ENCODE measurements at regions not wholly inside any gene's neighbourhood (a gene's known extent, or its start where the extent isn't known, plus 50 kb on each side); places are given as distances from the start of the nearest gene placed in this dataset.

DNA sequence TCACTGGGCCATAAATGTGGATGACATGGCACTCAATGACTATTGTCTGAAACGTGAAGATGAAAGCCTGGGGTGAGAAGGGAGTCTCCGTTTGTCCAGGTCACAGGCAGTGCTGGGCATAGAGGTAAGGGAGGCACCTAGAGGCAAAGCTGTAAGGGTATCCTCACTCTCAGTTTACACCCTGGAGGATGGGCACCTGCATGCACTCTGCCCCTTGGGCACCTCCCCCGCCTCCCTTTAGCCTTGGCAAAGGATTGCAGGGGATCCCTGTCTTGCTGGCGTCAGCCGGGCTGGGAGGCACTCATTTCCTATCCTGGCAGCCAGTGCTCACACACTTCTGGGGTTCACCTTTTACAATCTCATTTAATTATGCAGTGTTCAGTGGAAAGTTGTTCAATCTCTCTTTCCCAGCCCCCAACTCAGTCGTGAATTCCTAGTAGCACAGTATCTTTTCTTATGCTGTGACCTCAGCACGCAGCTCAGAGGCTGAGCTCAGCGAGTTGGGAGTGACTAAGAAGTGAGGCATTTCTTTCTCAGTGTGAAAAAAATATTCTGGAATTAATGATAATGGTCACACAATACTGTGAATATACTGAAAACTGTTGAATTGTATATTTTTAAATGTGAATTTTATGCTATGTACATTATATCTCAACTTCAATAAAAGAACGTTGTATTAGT, 866.6 kb downstream of the BRD1 start:
- H3K4me1 Mint-ChIP-seq = peaks cover 17% of the 10 kb centered on the region
- no peak overlapping the region for H3K27ac Mint-ChIP-seq (ENCODE audit: unreplicated experiment)
- no peaks in the 10 kb centered on the region for H3K36me3 Mint-ChIP-seq (ENCODE audit: low read depth)
- peaks cover 3% of the 10 kb centered on the region for H3K9me3 Mint-ChIP-seq
- no peaks in the 10 kb centered on the region for H3K27me3 Mint-ChIP-seq (ENCODE audit: low read depth)
- no peak overlapping the region for H3K4me3 Mint-ChIP-seq
- TF ChIP-seq, protein P1, sequence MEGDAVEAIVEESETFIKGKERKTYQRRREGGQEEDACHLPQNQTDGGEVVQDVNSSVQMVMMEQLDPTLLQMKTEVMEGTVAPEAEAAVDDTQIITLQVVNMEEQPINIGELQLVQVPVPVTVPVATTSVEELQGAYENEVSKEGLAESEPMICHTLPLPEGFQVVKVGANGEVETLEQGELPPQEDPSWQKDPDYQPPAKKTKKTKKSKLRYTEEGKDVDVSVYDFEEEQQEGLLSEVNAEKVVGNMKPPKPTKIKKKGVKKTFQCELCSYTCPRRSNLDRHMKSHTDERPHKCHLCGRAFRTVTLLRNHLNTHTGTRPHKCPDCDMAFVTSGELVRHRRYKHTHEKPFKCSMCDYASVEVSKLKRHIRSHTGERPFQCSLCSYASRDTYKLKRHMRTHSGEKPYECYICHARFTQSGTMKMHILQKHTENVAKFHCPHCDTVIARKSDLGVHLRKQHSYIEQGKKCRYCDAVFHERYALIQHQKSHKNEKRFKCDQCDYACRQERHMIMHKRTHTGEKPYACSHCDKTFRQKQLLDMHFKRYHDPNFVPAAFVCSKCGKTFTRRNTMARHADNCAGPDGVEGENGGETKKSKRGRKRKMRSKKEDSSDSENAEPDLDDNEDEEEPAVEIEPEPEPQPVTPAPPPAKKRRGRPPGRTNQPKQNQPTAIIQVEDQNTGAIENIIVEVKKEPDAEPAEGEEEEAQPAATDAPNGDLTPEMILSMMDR (conservative IDR thresholded peaks at IDR 0.05) = no peak
- DNase-seq (ENCODE audit: low read depth, low spot score) = no peak

DNA sequence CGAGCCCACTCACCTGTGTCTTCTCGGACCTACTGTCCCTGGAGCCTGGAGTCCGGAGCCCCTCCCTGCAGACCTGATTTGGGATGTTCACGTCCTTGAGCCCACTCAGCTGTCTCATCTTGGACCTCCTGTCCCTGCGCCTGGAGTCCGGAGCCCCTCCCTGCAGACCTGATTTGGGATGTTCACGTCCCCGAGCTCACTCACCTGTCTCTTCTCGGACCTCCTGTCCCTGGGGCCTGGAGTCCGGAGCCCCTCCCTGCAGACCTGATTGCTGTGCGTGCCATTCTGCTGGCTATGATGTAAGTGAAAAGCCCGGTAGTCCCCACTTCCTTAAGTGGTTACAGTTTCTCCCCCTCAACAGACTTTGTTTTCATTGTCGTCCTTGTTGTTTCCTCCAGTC, 867.1 kb downstream of the BRD1 start:
- Mint-ChIP-seq H3K27me3 (ENCODE audit: low read depth) (no peaks in the 10 kb centered on the region), H3K36me3 (ENCODE audit: low read depth) (no peaks in the 10 kb centered on the region), H3K9me3 (peaks cover 3% of the 10 kb centered on the region), H3K4me3 (no peak overlapping the region), H3K27ac (ENCODE audit: unreplicated experiment) (no peak overlapping the region), H3K4me1 (peaks cover 17% of the 10 kb centered on the region)
- no peak for DNase-seq (ENCODE audit: low read depth, low spot score)
- TF ChIP-seq, protein P1 (conservative IDR thresholded peaks at IDR 0.05) = no peak

DNA sequence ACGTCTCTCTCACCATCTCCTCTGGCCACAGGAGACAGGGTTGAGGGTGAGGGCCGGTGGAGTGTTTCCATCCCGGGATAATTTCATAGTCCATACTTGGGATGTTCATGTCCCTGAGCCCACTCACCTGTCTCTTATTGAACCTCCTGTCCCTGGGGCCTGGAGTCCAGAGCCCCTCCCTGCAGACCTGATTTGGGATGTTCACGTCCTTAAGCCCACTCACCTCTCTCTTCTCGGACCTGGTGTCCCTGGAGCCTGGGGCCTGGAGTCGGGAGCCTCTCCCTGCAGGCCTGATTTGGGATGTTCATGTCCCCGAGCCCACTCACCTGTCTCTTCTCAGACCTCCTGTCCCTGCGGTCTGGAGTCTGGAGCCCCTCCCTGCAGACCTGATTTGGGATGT, 868.2 kb downstream of the BRD1 start:
- H3K36me3 Mint-ChIP-seq (ENCODE audit: low read depth) = no peaks in the 10 kb centered on the region
- no peaks in the 10 kb centered on the region for H3K27me3 Mint-ChIP-seq (ENCODE audit: low read depth)
- H3K4me3 Mint-ChIP-seq = no peak overlapping the region
- H3K9me3 Mint-ChIP-seq = peaks cover 3% of the 10 kb centered on the region
- TF ChIP-seq, protein P1 (conservative IDR thresholded peaks at IDR 0.05) = no peak
- peaks cover 17% of the 10 kb centered on the region for H3K4me1 Mint-ChIP-seq
- no peak for DNase-seq (ENCODE audit: low read depth, low spot score)
- no peak overlapping the region for H3K27ac Mint-ChIP-seq (ENCODE audit: unreplicated experiment)

DNA sequence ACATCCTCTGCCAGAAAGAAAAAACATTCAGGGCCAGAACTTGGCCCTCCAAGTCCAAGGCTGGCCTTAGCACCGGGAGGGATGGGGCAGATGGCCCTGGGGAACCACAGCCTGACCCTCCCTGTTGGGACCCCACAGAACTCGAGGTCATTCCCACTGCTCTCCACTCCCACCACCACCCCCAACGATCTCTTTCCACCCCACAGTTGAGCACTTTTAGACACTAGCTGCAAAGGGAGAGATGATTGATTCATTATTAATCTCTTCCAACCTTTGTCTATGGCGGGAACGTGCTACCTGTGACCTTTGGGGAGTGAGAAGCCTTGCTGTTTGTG, 869.7 kb downstream of the BRD1 start:
- TF ChIP-seq, protein P1 (conservative IDR thresholded peaks at IDR 0.05) = no peak
- H3K4me1 Mint-ChIP-seq = peaks cover 8% of the 10 kb centered on the region
- no peak for DNase-seq (ENCODE audit: low read depth, low spot score)

DNA sequence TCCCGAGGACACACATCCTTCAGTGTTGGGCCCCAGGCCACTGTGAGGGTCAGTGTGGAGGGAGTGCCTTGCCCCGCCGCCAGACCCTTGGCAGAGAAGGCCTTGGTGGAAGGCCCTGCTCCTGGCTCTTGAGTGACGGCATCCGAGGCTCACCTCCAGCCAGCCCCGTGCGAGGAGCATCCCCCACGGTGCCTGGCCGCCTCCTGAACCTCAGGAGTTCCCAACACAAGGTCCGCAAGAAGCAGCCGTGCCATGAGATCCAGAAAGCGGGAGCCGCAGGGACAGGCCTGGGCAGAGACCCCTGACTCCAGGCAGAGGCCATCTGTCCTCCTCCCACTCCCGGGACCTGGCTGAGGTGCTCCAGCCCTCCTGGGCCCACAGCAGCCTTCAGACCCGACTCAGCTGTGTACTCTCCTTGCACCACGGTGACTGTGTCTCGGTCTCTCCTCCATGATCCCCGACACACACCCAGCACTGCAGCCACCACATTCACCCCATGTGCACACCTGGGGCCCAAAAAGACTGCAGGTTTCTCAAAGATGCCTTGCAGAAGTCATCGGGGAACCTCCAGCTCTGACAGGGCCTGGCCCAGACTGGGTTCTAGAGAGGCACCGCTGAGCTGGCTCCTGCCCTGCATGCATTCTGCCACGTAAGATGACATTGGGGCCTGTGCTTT, 870.2 kb downstream of the BRD1 start:
- H3K4me1 Mint-ChIP-seq = peaks cover 7% of the 10 kb centered on the region
- no peaks in the 10 kb centered on the region for H3K27me3 Mint-ChIP-seq (ENCODE audit: low read depth)
- H3K9me3 Mint-ChIP-seq = peaks cover 3% of the 10 kb centered on the region
- H3K4me3 Mint-ChIP-seq = no peak overlapping the region
- TF ChIP-seq, protein P1 (conservative IDR thresholded peaks at IDR 0.05) = no peak
- no peak for DNase-seq (ENCODE audit: low read depth, low spot score)
- H3K36me3 Mint-ChIP-seq (ENCODE audit: low read depth) = no peaks in the 10 kb centered on the region
- no peak overlapping the region for H3K27ac Mint-ChIP-seq (ENCODE audit: unreplicated experiment)

More for the DNA sequence above, 869.7 kb downstream of the BRD1 start:
- Mint-ChIP-seq H3K36me3 (ENCODE audit: low read depth) (no peaks in the 10 kb centered on the region), H3K4me3 (no peak overlapping the region), H3K27me3 (ENCODE audit: low read depth) (no peaks in the 10 kb centered on the region), H3K27ac (ENCODE audit: unreplicated experiment) (peak overlapping the region; percentile 50), H3K9me3 (peaks cover 3% of the 10 kb centered on the region)

Data from neural crest cell (in vitro differentiated cells).